ENCODE measurements at regions not wholly inside any gene's neighbourhood (a gene's known extent, or its start where the extent isn't known, plus 50 kb on each side); places are given as distances from the start of the nearest gene placed in this dataset.

GRCh38 chr6:56831334-56831733 is 123.6 kb upstream of the BEND6 start:
- TF ChIP-seq YY1 (IDR thresholded peaks at IDR 0.05; ENCODE audit: insufficient read depth, insufficient read length) (no peak), ZNF274 (IDR thresholded peaks at IDR 0.05; ENCODE audit: low read depth, low read length) (no peak)

All from NT2/D1 (cell line).